ENCODE measurements at regions not wholly inside any gene's neighbourhood (a gene's known extent, or its start where the extent isn't known, plus 50 kb on each side); places are given as distances from the start of the nearest gene placed in this dataset.

DNA sequence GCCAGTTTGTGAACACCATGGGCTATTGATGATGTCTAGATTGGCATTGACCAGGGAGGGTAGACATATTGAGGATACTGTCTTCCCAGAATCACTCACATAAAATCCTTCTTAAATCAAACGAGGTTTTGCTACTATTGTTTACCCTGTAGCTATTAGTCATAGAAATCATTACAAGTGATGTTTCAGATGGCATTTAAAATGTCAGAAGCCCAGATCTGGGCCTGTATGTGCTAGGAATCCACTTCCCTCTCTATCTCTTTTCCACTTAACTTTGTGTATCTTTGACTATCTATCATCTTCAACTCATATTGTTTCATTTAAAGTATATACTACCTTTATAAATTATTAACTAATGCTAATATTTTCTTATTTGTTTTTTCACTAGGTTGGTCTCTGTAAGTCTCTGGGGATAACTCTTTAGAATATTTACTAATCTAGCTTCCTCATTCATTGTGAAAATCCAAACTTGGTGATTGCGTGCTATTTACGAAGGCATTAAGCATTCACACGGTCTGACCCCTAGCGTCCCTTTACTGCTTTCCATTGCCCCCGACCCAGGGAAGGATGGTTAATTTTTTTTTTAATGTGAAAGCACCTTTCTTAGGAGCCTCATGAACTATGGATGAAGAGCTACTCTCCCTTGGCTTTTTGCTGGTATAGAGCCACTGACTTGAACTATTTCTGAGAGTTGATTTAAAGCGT lies 281.8 kb downstream of the GPATCH2 start:
- TF ChIP-seq POLR2A (IDR thresholded peaks at IDR 0.05; ENCODE audit: low read depth, low read length) = no peak
- no peak for TF ChIP-seq TAF1 (IDR thresholded peaks at IDR 0.05; ENCODE audit: borderline replicate concordance, low read depth, low read length)
- no peak for TF ChIP-seq POLR2AphosphoS5 (IDR thresholded peaks at IDR 0.05; ENCODE audit: low read depth, low read length)

All from GM12892 (cell line).